ENCODE measurements at regions not wholly inside any gene's neighbourhood (a gene's known extent, or its start where the extent isn't known, plus 50 kb on each side); places are given as distances from the start of the nearest gene placed in this dataset.

DNA sequence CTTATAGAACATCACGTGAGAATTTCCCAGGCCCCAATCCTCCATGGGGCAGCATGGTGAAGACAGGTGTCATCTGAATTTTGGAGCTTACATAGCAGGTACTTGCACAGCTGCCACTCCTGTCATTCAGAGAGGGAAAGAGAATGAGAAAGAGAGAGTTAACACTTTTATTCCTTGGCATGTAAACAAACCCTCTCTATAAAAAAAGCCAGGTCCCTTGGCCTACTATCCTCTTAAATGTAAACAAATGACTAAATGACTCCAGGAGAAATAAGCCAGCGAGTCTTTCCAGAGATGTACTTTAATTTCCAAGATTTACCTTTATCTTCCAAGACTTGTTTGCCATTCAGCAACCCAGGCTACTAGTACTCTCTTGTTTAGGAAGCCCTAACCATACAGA lies 195.3 kb upstream of the HTR2A start:
- H3K4me3 ChIP-seq, result no peak overlapping the region
- DNase-seq (ENCODE audit: low spot score), result no peak
- no peak overlapping the region for H3K4me2 ChIP-seq
- no peaks in the 10 kb centered on the region for H3K36me3 ChIP-seq (replicated peaks; ENCODE audit: insufficient read depth, low read depth)
- H2AFZ ChIP-seq, result no peak overlapping the region
- no peak overlapping the region for H3K27ac ChIP-seq
- H4K20me1 ChIP-seq (ENCODE audit: insufficient read depth, poor library complexity, severe bottlenecking), result no peaks in the 10 kb centered on the region
- 52% methylated on average over 2 of the region's 2 CpGs for WGBS (ENCODE audit: low lambda C conversion rate, missing lambda C conversion rate)
- TF ChIP-seq EZH2phosphoT487 (IDR thresholded peaks at IDR 0.05; ENCODE audit: low read depth, severe bottlenecking, unreplicated experiment), result no peak
- no peak for TF ChIP-seq EZH2 (IDR thresholded peaks at IDR 0.05; ENCODE audit: borderline replicate concordance)
- TF ChIP-seq, protein P1, sequence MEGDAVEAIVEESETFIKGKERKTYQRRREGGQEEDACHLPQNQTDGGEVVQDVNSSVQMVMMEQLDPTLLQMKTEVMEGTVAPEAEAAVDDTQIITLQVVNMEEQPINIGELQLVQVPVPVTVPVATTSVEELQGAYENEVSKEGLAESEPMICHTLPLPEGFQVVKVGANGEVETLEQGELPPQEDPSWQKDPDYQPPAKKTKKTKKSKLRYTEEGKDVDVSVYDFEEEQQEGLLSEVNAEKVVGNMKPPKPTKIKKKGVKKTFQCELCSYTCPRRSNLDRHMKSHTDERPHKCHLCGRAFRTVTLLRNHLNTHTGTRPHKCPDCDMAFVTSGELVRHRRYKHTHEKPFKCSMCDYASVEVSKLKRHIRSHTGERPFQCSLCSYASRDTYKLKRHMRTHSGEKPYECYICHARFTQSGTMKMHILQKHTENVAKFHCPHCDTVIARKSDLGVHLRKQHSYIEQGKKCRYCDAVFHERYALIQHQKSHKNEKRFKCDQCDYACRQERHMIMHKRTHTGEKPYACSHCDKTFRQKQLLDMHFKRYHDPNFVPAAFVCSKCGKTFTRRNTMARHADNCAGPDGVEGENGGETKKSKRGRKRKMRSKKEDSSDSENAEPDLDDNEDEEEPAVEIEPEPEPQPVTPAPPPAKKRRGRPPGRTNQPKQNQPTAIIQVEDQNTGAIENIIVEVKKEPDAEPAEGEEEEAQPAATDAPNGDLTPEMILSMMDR (IDR thresholded peaks at IDR 0.05; ENCODE audit: poor library complexity), result no peak
- H3K9me3 ChIP-seq (ENCODE audit: low read depth), result no peaks in the 10 kb centered on the region
- H3K27me3 ChIP-seq, result no peaks in the 10 kb centered on the region
- H3K9me2 ChIP-seq (replicated peaks; ENCODE audit: insufficient read depth), result no peaks in the 10 kb centered on the region
- no peaks in the 10 kb centered on the region for H3K79me2 ChIP-seq
- H3K4me1 ChIP-seq (ENCODE audit: insufficient read depth), result no peaks in the 10 kb centered on the region

DNA sequence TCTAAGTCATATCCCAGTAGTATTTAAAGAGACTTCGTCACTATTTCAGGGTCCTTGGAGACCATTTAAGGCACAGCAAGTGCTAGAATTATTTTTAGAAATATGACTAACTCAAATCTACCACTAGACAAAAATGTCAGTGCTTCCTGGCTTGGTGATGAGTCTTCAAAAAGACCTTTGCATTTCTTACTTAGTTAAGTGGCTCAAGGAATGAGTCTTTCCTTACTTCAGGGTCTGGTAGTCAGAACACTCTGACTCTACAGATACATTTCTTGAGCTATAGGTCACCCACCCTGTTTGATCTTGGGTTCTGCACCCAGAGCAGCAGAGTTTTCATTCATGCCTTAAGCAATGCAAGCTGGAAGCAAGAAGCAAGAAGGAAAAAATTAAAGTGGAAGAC lies 191.0 kb upstream of the HTR2A start:
- no peak for TF ChIP-seq EZH2phosphoT487 (IDR thresholded peaks at IDR 0.05; ENCODE audit: low read depth, severe bottlenecking, unreplicated experiment)
- no peak for TF ChIP-seq EZH2 (IDR thresholded peaks at IDR 0.05; ENCODE audit: borderline replicate concordance)
- TF ChIP-seq, protein P1 (IDR thresholded peaks at IDR 0.05; ENCODE audit: poor library complexity), result no peak
- Histone ChIP-seq H3K4me2 (no peak overlapping the region), H3K4me1 (ENCODE audit: insufficient read depth) (no peaks in the 10 kb centered on the region), H3K79me2 (no peaks in the 10 kb centered on the region), H4K20me1 (ENCODE audit: insufficient read depth, poor library complexity, severe bottlenecking) (no peaks in the 10 kb centered on the region), H3K36me3 (replicated peaks; ENCODE audit: insufficient read depth, low read depth) (no peaks in the 10 kb centered on the region), H3K27ac (no peak overlapping the region), H3K9me2 (replicated peaks; ENCODE audit: insufficient read depth) (no peaks in the 10 kb centered on the region), H3K4me3 (no peak overlapping the region), H2AFZ (no peak overlapping the region), H3K27me3 (no peaks in the 10 kb centered on the region), H3K9me3 (ENCODE audit: low read depth) (no peaks in the 10 kb centered on the region)
- no peak for DNase-seq (ENCODE audit: low spot score)
- WGBS (ENCODE audit: low lambda C conversion rate, missing lambda C conversion rate), result 88% methylated on average over 1 of the region's 1 CpG

DNA sequence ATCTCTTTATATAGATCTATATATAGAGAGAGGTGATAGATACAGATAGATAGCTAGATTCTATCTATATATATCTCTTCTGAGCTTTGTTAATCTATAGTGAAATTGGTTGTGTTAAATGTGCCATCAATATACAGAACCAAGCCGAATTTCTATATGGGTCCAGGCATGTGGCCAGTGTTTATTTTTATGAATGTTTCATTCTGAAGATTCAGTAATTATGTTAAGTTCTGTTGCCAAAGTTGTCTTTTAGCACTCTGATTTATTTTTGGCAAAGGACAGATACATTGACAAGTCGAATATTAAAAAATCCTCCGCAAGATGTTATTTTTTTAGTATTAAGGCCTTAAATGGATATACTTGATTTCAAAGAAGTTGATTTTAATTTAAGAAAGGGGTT lies 190.4 kb upstream of the HTR2A start:
- Histone ChIP-seq H3K27ac (no peak overlapping the region), H3K9me3 (ENCODE audit: low read depth) (no peaks in the 10 kb centered on the region), H3K27me3 (no peaks in the 10 kb centered on the region), H3K36me3 (replicated peaks; ENCODE audit: insufficient read depth, low read depth) (no peaks in the 10 kb centered on the region), H4K20me1 (ENCODE audit: insufficient read depth, poor library complexity, severe bottlenecking) (no peaks in the 10 kb centered on the region), H3K4me3 (no peak overlapping the region), H2AFZ (no peak overlapping the region), H3K4me2 (no peak overlapping the region), H3K9me2 (replicated peaks; ENCODE audit: insufficient read depth) (no peaks in the 10 kb centered on the region), H3K79me2 (no peaks in the 10 kb centered on the region), H3K4me1 (ENCODE audit: insufficient read depth) (no peaks in the 10 kb centered on the region)
- no peak for TF ChIP-seq EZH2 (IDR thresholded peaks at IDR 0.05; ENCODE audit: borderline replicate concordance)
- TF ChIP-seq EZH2phosphoT487 (IDR thresholded peaks at IDR 0.05; ENCODE audit: low read depth, severe bottlenecking, unreplicated experiment), result no peak
- TF ChIP-seq, protein P1 (IDR thresholded peaks at IDR 0.05; ENCODE audit: poor library complexity), result no peak
- WGBS (ENCODE audit: low lambda C conversion rate, missing lambda C conversion rate), result 92% methylated on average over 3 of the region's 3 CpGs
- no peak for DNase-seq (ENCODE audit: low spot score)

DNA sequence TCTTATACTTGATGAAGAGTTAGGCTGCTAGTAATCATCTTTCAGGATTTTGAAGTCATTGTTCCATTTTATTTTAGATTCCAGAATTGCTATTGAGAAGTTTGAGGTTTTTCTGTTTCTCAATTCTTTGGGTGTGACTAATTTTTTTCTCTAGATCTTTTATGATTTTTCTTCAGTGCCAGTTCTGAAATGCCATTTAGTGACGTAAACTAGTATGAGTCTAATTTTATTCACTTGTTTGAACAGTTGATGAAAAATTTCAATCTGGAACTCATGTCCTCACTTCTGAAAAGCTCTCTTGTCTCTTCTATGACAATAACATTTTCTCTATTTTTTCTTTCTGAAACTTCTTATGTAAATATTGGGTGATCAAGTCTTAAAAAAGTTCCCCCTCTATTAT lies 188.5 kb upstream of the HTR2A start:
- H2AFZ ChIP-seq, result no peak overlapping the region
- H3K27me3 ChIP-seq, result no peaks in the 10 kb centered on the region
- no peak for DNase-seq (ENCODE audit: low spot score)
- 93% methylated on average over 1 of the region's 1 CpG for WGBS (ENCODE audit: low lambda C conversion rate, missing lambda C conversion rate)
- no peaks in the 10 kb centered on the region for H3K79me2 ChIP-seq
- H3K9me3 ChIP-seq (ENCODE audit: low read depth), result no peaks in the 10 kb centered on the region
- TF ChIP-seq EZH2 (IDR thresholded peaks at IDR 0.05; ENCODE audit: borderline replicate concordance) (no peak), EZH2phosphoT487 (IDR thresholded peaks at IDR 0.05; ENCODE audit: low read depth, severe bottlenecking, unreplicated experiment) (no peak)
- TF ChIP-seq, protein P1 (IDR thresholded peaks at IDR 0.05; ENCODE audit: poor library complexity), result no peak
- no peak overlapping the region for H3K27ac ChIP-seq
- H3K4me3 ChIP-seq, result no peak overlapping the region
- no peaks in the 10 kb centered on the region for H3K36me3 ChIP-seq (replicated peaks; ENCODE audit: insufficient read depth, low read depth)
- H3K9me2 ChIP-seq (replicated peaks; ENCODE audit: insufficient read depth), result no peaks in the 10 kb centered on the region
- H3K4me1 ChIP-seq (ENCODE audit: insufficient read depth), result no peaks in the 10 kb centered on the region
- no peaks in the 10 kb centered on the region for H4K20me1 ChIP-seq (ENCODE audit: insufficient read depth, poor library complexity, severe bottlenecking)
- no peak overlapping the region for H3K4me2 ChIP-seq

All from hepatocyte (in vitro differentiated cells).